Mesendoderm (in vitro differentiated cells): ENCODE measurements at regions not wholly inside any gene's neighbourhood (a gene's known extent, or its start where the extent isn't known, plus 50 kb on each side); places are given as distances from the start of the nearest gene placed in this dataset.

Experiments used
- DNase-seq: peaks from one replicate; pipeline ENCODE4 v3.0.0; 2013
- H2AK5ac ChIP-seq: 2 replicates; pipeline ENCODE4 v1.6.1; 2013; ENCODE audit warnings: low read length, inconsistent platforms
- H2BK120ac ChIP-seq: 2 replicates; pipeline ENCODE4 v1.6.1; 2013; ENCODE audit warnings: low read depth, mild to moderate bottlenecking, low read length, moderate library complexity, mixed read lengths
- H2BK15ac ChIP-seq: replicated peaks from 2 replicates; pipeline ENCODE4 v1.6.1; 2013; ENCODE audit warnings: low read depth, mild to moderate bottlenecking, moderate library complexity
- H2BK5ac ChIP-seq: 2 replicates; pipeline ENCODE4 v1.6.1; 2013; ENCODE audit warnings: low read length, inconsistent platforms
- H3K18ac ChIP-seq: 2 replicates; pipeline ENCODE4 v1.6.1; 2013; ENCODE audit warnings: mild to moderate bottlenecking, low read length, mixed read lengths
- H3K23ac ChIP-seq: one replicate; pipeline ENCODE4 v1.6.1; 2013; ENCODE audit warnings: low read length
- H3K27ac ChIP-seq: 2 replicates; pipeline ENCODE4 v1.5.1; 2013; ENCODE audit warnings: low read depth, mild to moderate bottlenecking, inconsistent platforms, low read length, moderate library complexity
- H3K27me3 ChIP-seq: 2 replicates; pipeline ENCODE4 v1.6.1; 2013; ENCODE audit warnings: low read length, control low read depth, mild to moderate bottlenecking, inconsistent platforms; ENCODE audit not compliant: insufficient read depth, poor library complexity
- H3K36me3 ChIP-seq: 2 replicates; pipeline ENCODE4 v1.6.1; 2013; ENCODE audit warnings: low read length, inconsistent platforms; ENCODE audit not compliant: control insufficient read depth, insufficient read depth
- H3K4ac ChIP-seq: one replicate; pipeline ENCODE4 v1.6.1; 2013; ENCODE audit warnings: low read depth, mild to moderate bottlenecking, low read length, moderate library complexity
- H3K4me1 ChIP-seq: 2 replicates; pipeline ENCODE4 v1.6.1; 2013; ENCODE audit warnings: low read depth, low read length, inconsistent platforms; ENCODE audit not compliant: control insufficient read depth
- H3K4me2 ChIP-seq: 2 replicates; pipeline ENCODE4 v1.6.1; 2013; ENCODE audit warnings: low read length
- H3K4me3 ChIP-seq: 2 replicates; pipeline ENCODE4 v1.5.1; 2013; ENCODE audit warnings: mild to moderate bottlenecking, low read length
- H3K56ac ChIP-seq: one replicate; pipeline ENCODE4 v1.6.1; 2013; ENCODE audit warnings: low read length
- H3K79me1 ChIP-seq: 2 replicates; pipeline ENCODE4 v1.6.1; 2013; ENCODE audit warnings: low read length, inconsistent platforms
- H3K79me2 ChIP-seq: 2 replicates; pipeline ENCODE4 v1.6.1; 2013; ENCODE audit warnings: mild to moderate bottlenecking, low read length; ENCODE audit not compliant: control insufficient read depth, insufficient read depth
- H3K9ac ChIP-seq: 2 replicates; pipeline ENCODE4 v1.6.1; 2013; ENCODE audit warnings: low read length, inconsistent platforms
- H4K5ac ChIP-seq: one replicate; pipeline ENCODE4 v1.6.1; 2013; ENCODE audit warnings: low read length
- H4K8ac ChIP-seq: one replicate; pipeline ENCODE4 v1.6.1; 2013; ENCODE audit warnings: low read depth, mild to moderate bottlenecking, control low read depth, low read length, moderate library complexity
- WGBS: extraction: QIAGEN DNeasy Blood & Tissue Kit; methylation state at CpG from one replicate; pipeline ENCODE4 v1.1.7; 2013; ENCODE audit warnings: low lambda C conversion rate, missing lambda C conversion rate; ENCODE audit not compliant: insufficient coverage; ENCODE audit errors: extremely low coverage; 5-methylcytosine and 5-hydroxymethylcytosine counted together

- Histone ChIP-seq H2AK5ac (no peak overlapping the region), H3K56ac (no peak overlapping the region), H4K5ac (no peak overlapping the region), H3K4ac (no peak overlapping the region), H3K79me1 (no peaks in the 10 kb centered on the region), H3K27ac (no peak overlapping the region), H3K18ac (no peak overlapping the region), H2BK120ac (no peak overlapping the region), H3K27me3 (no peaks in the 10 kb centered on the region), H2BK15ac (no peak overlapping the region), H3K4me2 (no peak overlapping the region), H3K79me2 (no peaks in the 10 kb centered on the region), H3K4me3 (no peak overlapping the region), H3K23ac (no peak overlapping the region), H3K9ac (no peak overlapping the region), H3K4me1 (no peaks in the 10 kb centered on the region), H4K8ac (no peak overlapping the region), H2BK5ac (no peak overlapping the region), H3K36me3 (no peaks in the 10 kb centered on the region)
- DNase-seq = peak; percentile 60
- WGBS = no CpG with 5 or more reads among the region's 18 CpGs
These were observed 163.5 kb downstream of the AACS start for GRCh38 chr12:125228519-125229260.

- Histone ChIP-seq H3K23ac (no peak overlapping the region), H2AK5ac (no peak overlapping the region), H3K9ac (no peak overlapping the region), H3K4me1 (no peaks in the 10 kb centered on the region), H3K27me3 (no peaks in the 10 kb centered on the region), H3K27ac (no peak overlapping the region), H3K79me2 (no peaks in the 10 kb centered on the region), H2BK120ac (no peak overlapping the region), H4K8ac (no peak overlapping the region), H3K36me3 (no peaks in the 10 kb centered on the region), H3K4ac (no peak overlapping the region), H3K79me1 (no peaks in the 10 kb centered on the region), H3K4me2 (no peak overlapping the region), H2BK5ac (no peak overlapping the region), H2BK15ac (no peak overlapping the region), H3K56ac (no peak overlapping the region), H3K4me3 (no peak overlapping the region), H3K18ac (no peak overlapping the region), H4K5ac (no peak overlapping the region)
- WGBS = no CpG with 5 or more reads among the region's 14 CpGs
- no peak for DNase-seq
These were observed 164.8 kb downstream of the AACS start for GRCh38 chr12:125229878-125230530.

- Histone ChIP-seq H3K9ac (no peak overlapping the region), H3K79me1 (no peaks in the 10 kb centered on the region), H2BK5ac (no peak overlapping the region), H3K4ac (no peak overlapping the region), H2BK120ac (no peak overlapping the region), H3K18ac (no peak overlapping the region), H3K79me2 (no peaks in the 10 kb centered on the region), H2BK15ac (no peak overlapping the region), H4K5ac (no peak overlapping the region), H3K36me3 (no peaks in the 10 kb centered on the region), H3K4me2 (no peak overlapping the region), H3K4me3 (no peak overlapping the region), H3K56ac (no peak overlapping the region), H2AK5ac (no peak overlapping the region), H3K23ac (no peak overlapping the region), H3K27ac (no peak overlapping the region), H4K8ac (no peak overlapping the region), H3K4me1 (no peaks in the 10 kb centered on the region), H3K27me3 (no peaks in the 10 kb centered on the region)
- no peak for DNase-seq
- WGBS = no CpG with 5 or more reads among the region's 1 CpG
These were observed 168.1 kb downstream of the AACS start for GRCh38 chr12:125233319-125233718.

- no peak for DNase-seq
- Histone ChIP-seq H3K36me3 (no peaks in the 10 kb centered on the region), H3K79me2 (no peaks in the 10 kb centered on the region), H3K4me3 (no peak overlapping the region), H4K5ac (no peak overlapping the region), H3K79me1 (no peaks in the 10 kb centered on the region), H3K23ac (no peak overlapping the region), H3K18ac (no peak overlapping the region), H3K27ac (no peak overlapping the region), H2BK15ac (no peak overlapping the region), H2AK5ac (no peak overlapping the region), H3K9ac (no peak overlapping the region), H4K8ac (no peak overlapping the region), H3K4me2 (no peak overlapping the region), H2BK5ac (no peak overlapping the region), H3K27me3 (no peaks in the 10 kb centered on the region), H2BK120ac (no peak overlapping the region), H3K4ac (no peak overlapping the region), H3K56ac (no peak overlapping the region), H3K4me1 (no peaks in the 10 kb centered on the region)
- no CpG with 5 or more reads among the region's 11 CpGs for WGBS
These were observed 174.3 kb downstream of the AACS start for GRCh38 chr12:125239563-125239962.

- H2BK120ac ChIP-seq = no peak overlapping the region
- DNase-seq = no peak
- no peak overlapping the region for H3K23ac ChIP-seq
- H3K4ac ChIP-seq = no peak overlapping the region
- H3K9ac ChIP-seq = no peak overlapping the region
- H3K27me3 ChIP-seq = no peaks in the 10 kb centered on the region
- H3K4me2 ChIP-seq = no peak overlapping the region
- H3K36me3 ChIP-seq = no peaks in the 10 kb centered on the region
- no peaks in the 10 kb centered on the region for H3K79me2 ChIP-seq
- H3K4me1 ChIP-seq = no peaks in the 10 kb centered on the region
- H3K56ac ChIP-seq = no peak overlapping the region
- H3K27ac ChIP-seq = no peak overlapping the region
- H3K79me1 ChIP-seq = no peaks in the 10 kb centered on the region
- H2BK15ac ChIP-seq = no peak overlapping the region
- H4K8ac ChIP-seq = no peak overlapping the region
- H2AK5ac ChIP-seq = no peak overlapping the region
- H3K18ac ChIP-seq = no peak overlapping the region
- no peak overlapping the region for H2BK5ac ChIP-seq
- H3K4me3 ChIP-seq = no peak overlapping the region
- H4K5ac ChIP-seq = no peak overlapping the region
- no CpG with 5 or more reads among the region's 17 CpGs for WGBS
These were observed 175.5 kb downstream of the AACS start for GRCh38 chr12:125240717-125241116.
